HepG2 (cell line): ENCODE measurements at regions not wholly inside any gene's neighbourhood (a gene's known extent, or its start where the extent isn't known, plus 50 kb on each side); places are given as distances from the start of the nearest gene placed in this dataset.

Experiments
- ATAC-seq: fragments of 200-7000 bp; cut with Tn5 transposase; 3 replicates; pipeline ENCODE4 v1.9.1; 2020; ENCODE audit warnings: mild to moderate bottlenecking, moderate library complexity
- BruUV-seq: library from RNA; stranded (reverse); fragments of 400-500 nt; replicated peaks from 2 replicates; lab custom pipeline; 2021; lab: Mats Ljungman, UMichigan
- CTCF ChIA-PET: fragments of 300-600 bp; formaldehyde crosslinking; extraction: SDS; loops from one replicate; lab custom pipeline; 2021; ENCODE audit warnings: low total read pairs, inconsistent platforms, low intra/inter-chr PET ratio; lab: Yijun Ruan, JAX
- POLR2A ChIA-PET: fragments of 350-600 bp; sonication (Branson Sonifier 250); formaldehyde crosslinking; loops from one replicate; lab custom pipeline; 2020; ENCODE audit warnings: antibody characterized with exemption, inconsistent platforms; lab: Yijun Ruan, JAX
- DNase-seq: peaks from one replicate; pipeline ENCODE4 v3.0.0-alpha.2; 2015; ENCODE audit warnings: low spot score
- FAIRE-seq: peaks from 3 replicates; lab custom pipeline; 2011; peaks lifted over from hg19 to GRCh38; lab: Jason Lieb, UNC
- H2AFZ ChIP-seq: one replicate; pipeline ENCODE4 v1.6.1; 2011; ENCODE audit warnings: low read length, inconsistent platforms
- H3K27ac ChIP-seq: fragments of 300-600 bp; 3 replicates; pipeline ENCODE4 v1.8.0; 2011; ENCODE audit warnings: mixed run types, mild to moderate bottlenecking, mixed read lengths, low read length, inconsistent platforms; ENCODE audit not compliant: insufficient read depth; ENCODE audit errors: extremely low read length
- H3K27me3 ChIP-seq, 2 experiments: fragments of 200-600 bp in 1 of 2; 2 replicates in 1 of 2; 3 replicates in 1 of 2; pipeline versions ENCODE4 v1.6.0 to v1.8.0; 2011; ENCODE audit warnings: low read length in 2 of 2, mild to moderate bottlenecking in 2 of 2, moderate library complexity in 2 of 2, inconsistent platforms in 1 of 2; ENCODE audit not compliant: insufficient read depth in 2 of 2, control insufficient read depth in 1 of 2
- H3K36me3 ChIP-seq, 2 experiments: fragments of 200-600 bp in 1 of 2; replicated peaks in 1 of 2; 2 replicates in 1 of 2; 3 replicates in 1 of 2; pipeline versions ENCODE4 v1.5.1 to v1.8.0; 2011; ENCODE audit warnings: low read length in 2 of 2, inconsistent platforms in 1 of 2; ENCODE audit not compliant: insufficient read depth in 2 of 2, control insufficient read depth in 1 of 2
- H3K4me1 ChIP-seq: 2 replicates; pipeline ENCODE4 v1.5.1; 2012; ENCODE audit warnings: low read length, inconsistent platforms; ENCODE audit not compliant: insufficient read depth
- H3K4me2 ChIP-seq: 2 replicates; pipeline ENCODE4 v1.6.0; 2011; ENCODE audit warnings: low read depth, low read length, inconsistent platforms
- H3K4me3 ChIP-seq, 3 experiments: fragments of 200-600 bp in 1 of 3; sonication (generic), shearing (Covaris generic) in 1 of 3; replicated peaks in 1 of 3; 2 replicates each; pipeline ENCODE4 v1.5.1; 2011 to 2016; ENCODE audit warnings: low read length in 3 of 3, inconsistent platforms in 2 of 3, low read depth in 2 of 3, mild to moderate bottlenecking in 2 of 3, control low read depth in 1 of 3, mixed read lengths in 1 of 3; ENCODE audit not compliant: insufficient read depth in 1 of 3
- H3K79me2 ChIP-seq: one replicate; pipeline ENCODE4 v1.6.1; 2011; ENCODE audit warnings: low read length, inconsistent platforms; ENCODE audit not compliant: insufficient read depth
- H3K9ac ChIP-seq: 2 replicates; pipeline ENCODE4 v1.6.0; 2011; ENCODE audit warnings: mild to moderate bottlenecking, low read depth, low read length, inconsistent platforms; ENCODE audit not compliant: insufficient read depth
- H3K9me3 ChIP-seq: 2 replicates; pipeline ENCODE4 v1.5.1; 2012; ENCODE audit warnings: mild to moderate bottlenecking, low read length
- H4K20me1 ChIP-seq: 2 replicates; pipeline ENCODE4 v1.6.0; 2011; ENCODE audit warnings: inconsistent platforms, mild to moderate bottlenecking, low read length, moderate library complexity; ENCODE audit not compliant: insufficient read depth
- ATF4 ChIP-seq, 2 experiments: fragments of 450-650 bp in 1 of 2; sonication (generic) in 1 of 2; formaldehyde crosslinking; IDR thresholded peaks; 2 replicates each; pipeline versions ENCODE4 v1.5.0 to v1.8.0; 2020 to 2022; ENCODE audit warnings: mild to moderate bottlenecking in 1 of 2, missing genetic modification reagents in 1 of 2
- BCL6 ChIP-seq: IDR thresholded peaks from 2 replicates; pipeline ENCODE4 v1.6.1; 2016; ENCODE audit warnings: missing genetic modification reagents, missing compliant biosample characterization
- GATAD2A ChIP-seq: IDR thresholded peaks from 2 replicates; pipeline ENCODE4 v1.6.1; 2016
- HMG20B ChIP-seq: conservative IDR thresholded peaks from 2 replicates; pipeline ENCODE4 v1.6.1; 2016; ENCODE audit warnings: missing genetic modification reagents, missing compliant biosample characterization
- HNF4A ChIP-seq: sonication (generic); formaldehyde crosslinking; IDR thresholded peaks from 2 replicates; pipeline ENCODE4 v1.4.0; 2020; ENCODE audit warnings: missing genetic modification reagents
- IRX3 ChIP-seq: sonication (generic); formaldehyde crosslinking; IDR thresholded peaks from 2 replicates; pipeline ENCODE4 v1.8.1; 2023; ENCODE audit warnings: mild to moderate bottlenecking, low read depth, missing genetic modification reagents, borderline replicate concordance
- KLF15 ChIP-seq: sonication (generic); formaldehyde crosslinking; IDR thresholded peaks from 2 replicates; pipeline ENCODE4 v1.8.1; 2023; ENCODE audit warnings: borderline replicate concordance, mild to moderate bottlenecking, inconsistent platforms, missing genetic modification reagents, mixed read lengths
- NCOR1 ChIP-seq: fragments of 200-600 bp; sonication (generic); IDR thresholded peaks from 2 replicates; pipeline ENCODE4 v1.7.0; 2017; ENCODE audit warnings: antibody characterized with exemption, low read length, borderline replicate concordance
- THAP11 ChIP-seq: IDR thresholded peaks from 2 replicates; pipeline ENCODE4 v1.6.1; 2016; ENCODE audit warnings: missing biosample characterization, missing genetic modification reagents
- ZBTB7B ChIP-seq: sonication (generic); formaldehyde crosslinking; IDR thresholded peaks from 2 replicates; pipeline ENCODE4 v1.4.0; 2020; ENCODE audit warnings: missing genetic modification reagents
- ZNF816 ChIP-seq: sonication (generic); formaldehyde crosslinking; IDR thresholded peaks from 2 replicates; pipeline ENCODE4 v1.8.0; 2022; ENCODE audit warnings: missing genetic modification reagents, mild to moderate bottlenecking, borderline replicate concordance
- WGBS: methylation state at CpG from one replicate; pipeline ENCODE4 v1.1.6; 2017; ENCODE audit warnings: low lambda C conversion rate; 5-methylcytosine and 5-hydroxymethylcytosine counted together
- in situ Hi-C: cut with HindIII; loops from 2 replicates; pipeline ENCODE4 v1.10.0; 2017; ENCODE audit warnings: low pct_unique_long_range_greater_than_20kb; ENCODE audit not compliant: extremely low pct_ligation_motif_present
- intact Hi-C: fragments of 100-400 bp; cut with micrococcal nuclease; formaldehyde crosslinking; loops from one replicate; pipeline ENCODE4 v1.10.0; 2022; ENCODE audit not compliant: unreplicated experiment
- TF ChIP-seq, protein P1 (sequence below): IDR thresholded peaks from 2 replicates; pipeline ENCODE4 v1.6.1; 2016; ENCODE audit warnings: missing genetic modification reagents, missing compliant biosample characterization
- TF ChIP-seq, protein P2 (sequence below): sonication (generic); formaldehyde crosslinking; IDR thresholded peaks from 2 replicates; pipeline ENCODE4 v1.8.0; 2022; ENCODE audit warnings: mild to moderate bottlenecking, missing genetic modification reagents, borderline replicate concordance
- TF ChIP-seq, protein P3 (sequence below): fragments of 450-650 bp; IDR thresholded peaks from 2 replicates; pipeline ENCODE4 v1.6.1; 2016

DNA sequence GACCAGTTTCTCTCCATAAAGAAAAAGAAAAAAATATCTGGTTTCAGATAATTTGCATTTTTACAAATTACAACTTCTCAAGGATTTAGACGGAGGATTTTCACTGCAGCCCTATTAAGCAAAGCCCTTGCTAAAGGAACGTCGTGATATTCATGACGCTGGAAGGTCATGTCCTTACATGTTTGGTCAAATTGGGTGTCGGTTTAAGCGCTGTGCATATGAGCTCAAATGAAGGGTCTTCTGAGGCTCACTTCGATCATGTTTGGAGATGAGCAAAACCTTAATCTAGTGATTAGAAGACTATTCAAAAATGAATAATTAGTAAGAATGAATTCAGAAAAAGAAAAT, 67.3 kb upstream of the USP15 start:
- in situ Hi-C loops = loop anchor here (10.0 kb wide), 1 partner anchor 1508 kb away; no protein-coding TSS in a partner anchor
- ATAC-seq = peak; percentile 54

GRCh38 chr12:62194031-62194430, 66.2 kb upstream of the USP15 start:
- BruUV-seq = no TSS peak
- Histone ChIP-seq H3K9ac (no peak overlapping the region), H3K36me3 (no peaks in the 10 kb centered on the region), H3K4me1 (peaks cover 22% of the 10 kb centered on the region), H2AFZ (no peak overlapping the region), H4K20me1 (no peaks in the 10 kb centered on the region), H3K27ac (no peak overlapping the region), H3K79me2 (no peaks in the 10 kb centered on the region), H3K27me3 (peaks cover 1 to 22% of the 10 kb centered on the region in 2 experiments; a peak in 3 of 5 replicates), H3K4me2 (no peak overlapping the region), H3K4me3 (no peak overlapping the region), H3K9me3 (no peaks in the 10 kb centered on the region)
- ATAC-seq (peak; percentile 38; the same call in 1 of the 3 replicates), DNase-seq (peak; percentile 51), FAIRE-seq (peak; percentile 62)
- intact Hi-C loops = loop anchor here (5.0 kb wide), 1 partner anchor 187 kb away; no protein-coding TSS in a partner anchor
- in situ Hi-C loops = loop anchor here (10.0 kb wide), 1 partner anchor 1509 kb away; no protein-coding TSS in a partner anchor
- POLR2A ChIA-PET = no interaction called here
- 0% methylated on average over 1 of the region's 1 CpG for WGBS
- CTCF ChIA-PET = no interaction called here
- peak; percentile 60; the same call in 1 of the 2 replicates for TF ChIP-seq GATAD2A (CRISPR knock-in tag)
- no peak for TF ChIP-seq ZNF816 (CRISPR knock-in tag)
- TF ChIP-seq HNF4A (CRISPR knock-in tag) = peak; percentile 74
- peak; percentile 43; the same call in 1 of the 2 replicates for TF ChIP-seq BCL6
- peak; percentile 58; the same call in 1 of the 2 replicates for TF ChIP-seq NCOR1
- TF ChIP-seq ZBTB7B = no peak
- TF ChIP-seq THAP11 (CRISPR knock-in tag) = no peak
- TF ChIP-seq HMG20B = no peak
- TF ChIP-seq, protein P1, sequence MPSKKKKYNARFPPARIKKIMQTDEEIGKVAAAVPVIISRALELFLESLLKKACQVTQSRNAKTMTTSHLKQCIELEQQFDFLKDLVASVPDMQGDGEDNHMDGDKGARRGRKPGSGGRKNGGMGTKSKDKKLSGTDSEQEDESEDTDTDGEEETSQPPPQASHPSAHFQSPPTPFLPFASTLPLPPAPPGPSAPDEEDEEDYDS (CRISPR knock-in tag) = no peak
- peak in 1 of 2 experiments; percentile 92; a peak in 2 of 4 replicates for TF ChIP-seq ATF4 (CRISPR knock-in tag; IDR thresholded peaks at IDR 0.05)
- TF ChIP-seq KLF15 (CRISPR knock-in tag) = no peak

More for the DNA sequence above, 67.3 kb upstream of the USP15 start:
- Histone ChIP-seq H4K20me1 (no peaks in the 10 kb centered on the region), H3K9ac (no peak overlapping the region), H3K4me1 (peaks cover 22% of the 10 kb centered on the region), H3K9me3 (no peaks in the 10 kb centered on the region), H3K4me2 (peak overlapping the region; percentile 61), H3K27ac (no peak overlapping the region), H3K27me3 (peaks cover 1 to 22% of the 10 kb centered on the region in 2 experiments; a peak in 3 of 5 replicates), H3K79me2 (no peaks in the 10 kb centered on the region), H3K4me3 (peak overlapping the region in 2 of 3 experiments; percentile 24 to 25; a peak in 2 of 6 replicates), H2AFZ (no peak overlapping the region), H3K36me3 (no peaks in the 10 kb centered on the region)
- no TSS peak for BruUV-seq
- POLR2A ChIA-PET = no interaction called here
- WGBS = 22% methylated on average over 7 of the region's 7 CpGs
- FAIRE-seq (no peak), DNase-seq (no peak)
- CTCF ChIA-PET = no interaction called here
- TF ChIP-seq, protein P2, sequence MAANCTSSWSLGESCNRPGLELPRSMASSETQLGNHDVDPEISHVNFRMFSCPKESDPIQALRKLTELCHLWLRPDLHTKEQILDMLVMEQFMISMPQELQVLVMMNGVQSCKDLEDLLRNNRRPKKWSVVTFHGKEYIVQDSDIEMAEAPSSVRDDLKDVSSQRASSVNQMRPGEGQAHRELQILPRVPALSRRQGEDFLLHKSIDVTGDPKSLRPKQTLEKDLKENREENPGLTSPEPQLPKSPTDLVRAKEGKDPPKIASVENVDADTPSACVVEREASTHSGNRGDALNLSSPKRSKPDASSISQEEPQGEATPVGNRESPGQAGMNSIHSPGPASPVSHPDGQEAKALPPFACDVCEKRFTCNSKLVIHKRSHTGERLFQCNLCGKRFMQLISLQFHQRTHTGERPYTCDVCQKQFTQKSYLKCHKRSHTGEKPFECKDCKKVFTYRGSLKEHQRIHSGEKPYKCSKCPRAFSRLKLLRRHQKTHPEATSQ (CRISPR knock-in tag) = 0 out of 2 replicates have a peak, but pooled peaks have one; percentile 8
- no peak for TF ChIP-seq IRX3 (CRISPR knock-in tag)
- TF ChIP-seq, protein P3, sequence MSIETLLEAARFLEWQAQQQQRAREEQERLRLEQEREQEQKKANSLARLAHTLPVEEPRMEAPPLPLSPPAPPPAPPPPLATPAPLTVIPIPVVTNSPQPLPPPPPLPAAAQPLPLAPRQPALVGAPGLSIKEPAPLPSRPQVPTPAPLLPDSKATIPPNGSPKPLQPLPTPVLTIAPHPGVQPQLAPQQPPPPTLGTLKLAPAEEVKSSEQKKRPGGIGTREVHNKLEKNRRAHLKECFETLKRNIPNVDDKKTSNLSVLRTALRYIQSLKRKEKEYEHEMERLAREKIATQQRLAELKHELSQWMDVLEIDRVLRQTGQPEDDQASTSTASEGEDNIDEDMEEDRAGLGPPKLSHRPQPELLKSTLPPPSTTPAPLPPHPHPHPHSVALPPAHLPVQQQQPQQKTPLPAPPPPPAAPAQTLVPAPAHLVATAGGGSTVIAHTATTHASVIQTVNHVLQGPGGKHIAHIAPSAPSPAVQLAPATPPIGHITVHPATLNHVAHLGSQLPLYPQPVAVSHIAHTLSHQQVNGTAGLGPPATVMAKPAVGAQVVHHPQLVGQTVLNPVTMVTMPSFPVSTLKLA = no peak
- intact Hi-C loops = loop anchor here (5.0 kb wide), 1 partner anchor 186 kb away; no protein-coding TSS in a partner anchor
